HUES48 (cell line): ENCODE measurements at regions not wholly inside any gene's neighbourhood (a gene's known extent, or its start where the extent isn't known, plus 50 kb on each side); places are given as distances from the start of the nearest gene placed in this dataset.
"Not testable (repeated sequence)": the region's sequence is repeated elsewhere in the genome, so short reads cannot be mapped to it uniquely, and the experiment has no call there.

ENCODE experiments used
- H3K27ac ChIP-seq: one replicate; pipeline ENCODE4 v1.7.0; 2013; ENCODE audit warnings: low read depth, low read length, inconsistent platforms
- H3K27me3 ChIP-seq: 2 replicates; pipeline ENCODE4 v1.6.1; 2013; ENCODE audit warnings: mild to moderate bottlenecking, low read length; ENCODE audit not compliant: control insufficient read depth, insufficient read depth
- H3K36me3 ChIP-seq: 2 replicates; pipeline ENCODE4 v1.6.1; 2013; ENCODE audit warnings: low read length; ENCODE audit not compliant: control insufficient read depth, insufficient read depth
- H3K4me1 ChIP-seq: 2 replicates; pipeline ENCODE4 v1.6.1; 2013; ENCODE audit warnings: mild to moderate bottlenecking, low read length; ENCODE audit not compliant: control insufficient read depth, insufficient read depth
- H3K4me3 ChIP-seq: 2 replicates; pipeline ENCODE4 v1.5.1; 2013; ENCODE audit warnings: mild to moderate bottlenecking, low read depth, low read length
- H3K9ac ChIP-seq: 2 replicates; pipeline ENCODE4 v1.6.1; 2013; ENCODE audit warnings: mild to moderate bottlenecking, low read depth, low read length, moderate library complexity
- H3K9me3 ChIP-seq: 2 replicates; pipeline ENCODE4 v1.6.1; 2013; ENCODE audit warnings: low read length; ENCODE audit not compliant: control insufficient read depth, insufficient read depth

GRCh38 chr4:188971125-188971524, 831.9 kb downstream of the TRIML1 start:
- no peaks in the 10 kb centered on the region for H3K36me3 ChIP-seq
- peaks cover 9% of the 10 kb centered on the region for H3K4me1 ChIP-seq
- no peaks in the 10 kb centered on the region for H3K27me3 ChIP-seq
- H3K9ac ChIP-seq, result no peak overlapping the region
- H3K4me3 ChIP-seq, result no peak overlapping the region
- H3K27ac ChIP-seq, result no peak overlapping the region
- peaks cover 6% of the 10 kb centered on the region for H3K9me3 ChIP-seq

GRCh38 chr4:188975271-188975670, 836.0 kb downstream of the TRIML1 start:
- H3K4me3 ChIP-seq, result no peak overlapping the region
- H3K36me3 ChIP-seq, result no peaks in the 10 kb centered on the region
- no peak overlapping the region for H3K9ac ChIP-seq
- H3K27me3 ChIP-seq, result no peaks in the 10 kb centered on the region
- peaks cover 6% of the 10 kb centered on the region for H3K9me3 ChIP-seq
- H3K27ac ChIP-seq, result peak overlapping the region; percentile 99
- H3K4me1 ChIP-seq, result peaks cover 33% of the 10 kb centered on the region

- no peaks in the 10 kb centered on the region for H3K27me3 ChIP-seq
- peaks cover 33% of the 10 kb centered on the region for H3K4me1 ChIP-seq
- peak overlapping the region; percentile 69 for H3K9ac ChIP-seq
- peak overlapping the region; percentile 37; the same call in 1 of the 2 replicates for H3K4me3 ChIP-seq
- H3K9me3 ChIP-seq, result peaks cover 5% of the 10 kb centered on the region
- H3K27ac ChIP-seq, result peak overlapping the region; percentile 99
- H3K36me3 ChIP-seq, result no peaks in the 10 kb centered on the region
These were observed 837.4 kb downstream of the TRIML1 start for GRCh38 chr4:188976644-188977115.

DNA sequence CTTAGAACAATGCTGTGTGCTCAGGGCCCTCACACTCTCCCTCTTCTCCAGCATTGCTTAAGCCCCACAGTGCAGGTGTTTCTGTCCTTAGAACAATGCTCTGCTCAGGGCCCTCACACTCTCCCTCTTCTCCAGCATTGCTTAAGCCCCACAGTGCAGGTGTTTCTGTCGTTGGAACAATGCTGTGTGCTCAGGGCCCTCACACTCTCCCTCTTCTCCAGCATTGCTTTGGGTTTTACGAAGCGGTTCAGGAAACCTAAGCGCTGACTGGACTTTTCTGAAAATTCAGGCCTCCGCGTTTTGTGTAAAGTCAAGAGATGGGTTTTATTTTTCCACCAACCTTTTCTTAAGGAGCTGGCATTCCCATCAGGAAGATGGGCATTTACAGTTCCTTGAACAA, 838.0 kb downstream of the TRIML1 start:
- H3K9me3 ChIP-seq, H3K36me3 ChIP-seq, H3K4me3 ChIP-seq, H3K9ac ChIP-seq, H3K27me3 ChIP-seq: not testable (repeated sequence)
- peak overlapping the region; percentile 99 for H3K27ac ChIP-seq
- H3K4me1 ChIP-seq, result peaks cover 33% of the 10 kb centered on the region

DNA sequence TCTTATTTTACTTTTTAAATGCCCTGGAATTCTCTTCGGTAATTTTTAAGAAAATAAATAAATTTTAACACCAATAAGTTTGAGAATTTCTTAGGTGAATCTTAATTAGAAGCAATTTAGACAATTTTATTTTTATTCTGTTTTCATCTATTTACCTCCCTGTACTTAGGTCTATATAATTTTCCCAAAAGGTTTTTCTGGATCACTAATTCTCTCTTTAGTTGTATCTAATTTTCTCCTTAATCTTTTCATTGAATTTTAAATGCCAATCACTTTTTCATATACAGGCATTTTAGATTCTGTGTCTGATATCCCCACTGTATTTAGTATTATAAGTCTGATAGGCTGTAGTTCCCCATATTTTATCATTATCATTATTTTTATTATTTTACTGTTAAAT, 845.3 kb downstream of the TRIML1 start:
- Histone ChIP-seq H3K27ac (no peak overlapping the region), H3K36me3 (no peaks in the 10 kb centered on the region), H3K27me3 (no peaks in the 10 kb centered on the region), H3K4me3 (no peak overlapping the region), H3K9me3 (peaks cover 19% of the 10 kb centered on the region; the same call in 1 of the 2 replicates), H3K9ac (no peak overlapping the region), H3K4me1 (no peaks in the 10 kb centered on the region)

- Histone ChIP-seq H3K4me3 (no peak overlapping the region), H3K27ac (no peak overlapping the region), H3K9me3 (peaks cover 19% of the 10 kb centered on the region; the same call in 1 of the 2 replicates), H3K4me1 (no peaks in the 10 kb centered on the region), H3K27me3 (no peaks in the 10 kb centered on the region), H3K36me3 (no peaks in the 10 kb centered on the region), H3K9ac (no peak overlapping the region)
These were observed 847.0 kb downstream of the TRIML1 start for GRCh38 chr4:188986271-188986689.

- Histone ChIP-seq H3K4me1 (no peaks in the 10 kb centered on the region), H3K27ac (no peak overlapping the region), H3K36me3 (no peaks in the 10 kb centered on the region), H3K9me3 (peaks cover 19% of the 10 kb centered on the region; the same call in 1 of the 2 replicates), H3K27me3 (no peaks in the 10 kb centered on the region), H3K4me3 (no peak overlapping the region), H3K9ac (no peak overlapping the region)
These were observed 847.8 kb downstream of the TRIML1 start for GRCh38 chr4:188987011-188987410.

GRCh38 chr4:188988131-188988530, 848.9 kb downstream of the TRIML1 start:
- no peak overlapping the region for H3K27ac ChIP-seq
- no peak overlapping the region for H3K4me3 ChIP-seq
- H3K36me3 ChIP-seq, result no peaks in the 10 kb centered on the region
- H3K9ac ChIP-seq, result no peak overlapping the region
- H3K4me1 ChIP-seq, result no peaks in the 10 kb centered on the region
- H3K27me3 ChIP-seq, result no peaks in the 10 kb centered on the region
- H3K9me3 ChIP-seq, result peaks cover 19% of the 10 kb centered on the region; the same call in 1 of the 2 replicates

DNA sequence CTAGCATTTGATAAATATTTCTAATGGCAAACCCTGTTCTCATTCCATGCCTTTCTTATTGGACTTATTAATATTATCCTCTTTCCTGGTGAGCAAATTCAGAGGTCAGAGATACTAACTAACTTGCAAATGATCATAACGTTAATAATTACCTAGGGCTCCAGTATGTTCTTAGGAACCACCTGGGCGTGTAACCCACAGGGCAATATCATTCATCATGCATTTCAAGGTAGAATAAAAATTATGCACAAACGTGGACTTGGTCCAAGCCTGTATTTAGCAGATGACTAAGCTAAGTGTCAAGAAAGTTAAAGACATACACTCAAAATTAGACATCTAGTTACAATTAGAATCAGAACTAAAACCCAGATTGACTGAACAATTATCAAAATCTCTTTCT, 850.1 kb downstream of the TRIML1 start:
- peaks cover 11% of the 10 kb centered on the region; the same call in 1 of the 2 replicates for H3K9me3 ChIP-seq
- no peaks in the 10 kb centered on the region for H3K36me3 ChIP-seq
- no peak overlapping the region for H3K9ac ChIP-seq
- no peak overlapping the region for H3K4me3 ChIP-seq
- no peak overlapping the region for H3K27ac ChIP-seq
- no peaks in the 10 kb centered on the region for H3K27me3 ChIP-seq
- no peaks in the 10 kb centered on the region for H3K4me1 ChIP-seq

GRCh38 chr4:188992706-188993105, 853.5 kb downstream of the TRIML1 start:
- H3K9me3 ChIP-seq, result no peaks in the 10 kb centered on the region
- H3K4me3 ChIP-seq, result no peak overlapping the region
- no peak overlapping the region for H3K27ac ChIP-seq
- H3K4me1 ChIP-seq, result no peaks in the 10 kb centered on the region
- H3K36me3 ChIP-seq, result no peaks in the 10 kb centered on the region
- no peak overlapping the region for H3K9ac ChIP-seq
- H3K27me3 ChIP-seq, result no peaks in the 10 kb centered on the region

GRCh38 chr4:188993871-188994270, 854.6 kb downstream of the TRIML1 start:
- no peaks in the 10 kb centered on the region for H3K27me3 ChIP-seq
- no peaks in the 10 kb centered on the region for H3K9me3 ChIP-seq
- H3K36me3 ChIP-seq, result no peaks in the 10 kb centered on the region
- no peaks in the 10 kb centered on the region for H3K4me1 ChIP-seq
- H3K4me3 ChIP-seq, result no peak overlapping the region
- H3K9ac ChIP-seq, result no peak overlapping the region
- no peak overlapping the region for H3K27ac ChIP-seq
